ENCODE measurements at regions not wholly inside any gene's neighbourhood (a gene's known extent, or its start where the extent isn't known, plus 50 kb on each side); places are given as distances from the start of the nearest gene placed in this dataset.

DNA sequence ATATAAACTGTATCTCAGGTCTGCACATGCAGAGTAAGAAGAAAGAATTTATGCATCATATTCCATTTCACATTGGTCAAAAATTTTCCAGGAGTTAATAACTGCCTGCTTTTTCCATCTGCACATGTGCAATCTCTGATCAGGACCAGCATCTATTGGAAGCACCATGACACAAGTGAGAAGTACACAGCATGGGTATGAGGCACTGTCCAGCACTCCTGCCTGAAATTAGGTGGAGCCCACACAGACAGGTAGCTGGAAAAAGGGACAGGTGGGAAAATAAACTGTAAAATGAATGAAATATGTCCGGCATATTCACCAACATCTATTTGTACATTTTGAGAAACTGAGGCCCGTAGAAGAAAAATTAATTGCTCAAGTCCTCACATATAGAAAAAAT lies 609.2 kb upstream of the NXPH2 start:
- DNase-seq: no peak

DNA sequence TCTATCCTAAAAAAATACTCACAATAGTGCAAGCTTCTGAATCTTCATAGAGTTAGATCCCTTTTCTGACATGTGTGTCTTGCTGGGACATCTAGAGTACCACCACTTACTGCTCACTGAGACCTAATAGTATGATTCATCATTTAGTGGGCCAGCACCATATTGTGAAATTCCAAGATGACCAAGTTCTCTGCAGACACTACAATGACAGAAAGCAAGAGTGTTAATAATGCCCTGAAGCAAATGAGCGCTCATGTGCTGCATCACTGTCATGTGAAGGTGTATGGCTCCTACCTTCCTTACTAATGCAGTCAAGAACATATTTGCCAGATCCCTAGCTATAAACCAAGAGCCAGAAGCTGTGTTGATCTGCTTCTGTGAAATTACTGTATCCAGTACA lies 606.2 kb upstream of the NXPH2 start:
- no peak for DNase-seq

DNA sequence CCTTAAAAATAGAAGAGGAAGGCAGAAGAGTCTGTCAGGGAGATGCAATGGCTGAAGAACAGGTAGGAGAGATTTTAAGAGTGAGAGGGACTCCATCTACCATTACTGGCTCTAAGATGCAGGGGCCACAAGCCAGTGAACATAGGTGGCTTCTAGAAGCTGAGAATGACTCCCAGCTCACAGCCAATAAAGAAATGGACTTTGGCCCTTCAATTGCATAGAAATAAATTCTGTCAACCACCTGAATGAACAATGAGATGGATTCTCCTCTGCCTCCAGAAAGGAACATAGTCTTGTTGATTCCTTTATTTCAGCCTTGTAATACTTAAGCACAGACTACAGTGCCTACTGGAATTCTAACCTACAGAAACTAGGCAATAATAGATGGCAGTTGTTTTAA lies 603.3 kb upstream of the NXPH2 start:
- no peak for DNase-seq

DNA sequence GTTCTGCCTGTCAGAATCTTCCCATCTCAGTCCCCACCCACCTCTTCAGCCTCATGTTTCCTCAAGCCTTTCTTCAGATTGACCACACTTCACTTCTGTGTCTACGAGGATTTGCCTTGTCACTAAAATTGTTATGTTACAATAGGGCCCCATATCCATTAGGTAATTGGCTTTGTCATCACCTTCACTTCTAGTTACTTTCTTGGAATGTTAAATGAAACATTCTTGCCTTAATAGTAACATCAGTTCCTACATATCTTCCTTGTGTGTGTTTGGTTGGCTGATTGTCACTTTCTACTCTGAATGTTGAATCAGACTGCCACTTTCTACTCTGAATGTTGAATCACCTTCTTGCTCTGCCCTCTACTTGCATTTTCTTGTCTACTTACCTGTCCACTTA lies 599.9 kb upstream of the NXPH2 start:
- DNase-seq: no peak

DNA sequence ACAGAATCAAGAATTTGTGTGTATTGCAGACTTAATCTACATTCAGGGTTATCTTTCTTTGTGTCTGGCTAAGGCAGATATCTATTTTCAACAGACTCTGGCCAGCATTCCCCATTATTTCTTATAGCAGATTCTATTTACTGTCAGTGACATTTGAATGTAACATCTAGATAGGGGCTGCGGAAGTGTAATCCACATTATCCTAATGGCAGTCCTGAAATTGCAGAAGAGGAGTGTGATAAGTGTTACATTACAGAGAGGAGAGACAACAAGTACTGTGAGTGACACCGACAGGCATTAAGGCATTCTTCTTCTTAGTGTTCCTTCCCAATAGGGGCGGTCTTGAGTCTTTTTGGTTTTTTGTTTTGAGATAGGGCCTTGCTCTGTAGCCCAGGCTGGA lies 598.2 kb upstream of the NXPH2 start:
- DNase-seq: no peak

DNA sequence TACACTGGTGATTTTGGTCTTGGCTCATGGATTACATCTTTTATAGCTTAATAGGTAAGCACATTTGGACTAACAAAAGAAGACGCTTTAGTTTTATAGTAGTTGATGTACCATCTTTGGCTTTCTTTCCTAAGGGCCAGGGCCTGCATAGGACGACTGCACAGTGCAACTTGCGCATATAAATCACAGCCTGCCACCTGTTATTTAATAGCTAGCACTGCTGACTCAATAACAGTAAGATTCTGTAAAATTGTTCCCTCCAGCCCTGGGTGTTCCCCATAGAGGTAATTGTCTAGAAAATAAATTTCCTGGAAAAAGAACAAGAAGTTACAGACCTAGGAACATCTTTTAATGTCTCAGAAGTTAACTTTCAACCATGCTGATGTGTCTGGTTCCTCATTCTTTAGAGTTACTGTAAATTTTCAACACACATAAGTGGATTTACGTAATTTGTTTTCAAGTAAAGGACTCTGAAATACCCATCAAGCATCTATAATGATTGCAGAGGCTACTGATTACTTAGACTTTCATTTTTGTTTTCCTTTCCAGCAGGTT lies 594.2 kb upstream of the NXPH2 start:
- no peak for DNase-seq

DNA sequence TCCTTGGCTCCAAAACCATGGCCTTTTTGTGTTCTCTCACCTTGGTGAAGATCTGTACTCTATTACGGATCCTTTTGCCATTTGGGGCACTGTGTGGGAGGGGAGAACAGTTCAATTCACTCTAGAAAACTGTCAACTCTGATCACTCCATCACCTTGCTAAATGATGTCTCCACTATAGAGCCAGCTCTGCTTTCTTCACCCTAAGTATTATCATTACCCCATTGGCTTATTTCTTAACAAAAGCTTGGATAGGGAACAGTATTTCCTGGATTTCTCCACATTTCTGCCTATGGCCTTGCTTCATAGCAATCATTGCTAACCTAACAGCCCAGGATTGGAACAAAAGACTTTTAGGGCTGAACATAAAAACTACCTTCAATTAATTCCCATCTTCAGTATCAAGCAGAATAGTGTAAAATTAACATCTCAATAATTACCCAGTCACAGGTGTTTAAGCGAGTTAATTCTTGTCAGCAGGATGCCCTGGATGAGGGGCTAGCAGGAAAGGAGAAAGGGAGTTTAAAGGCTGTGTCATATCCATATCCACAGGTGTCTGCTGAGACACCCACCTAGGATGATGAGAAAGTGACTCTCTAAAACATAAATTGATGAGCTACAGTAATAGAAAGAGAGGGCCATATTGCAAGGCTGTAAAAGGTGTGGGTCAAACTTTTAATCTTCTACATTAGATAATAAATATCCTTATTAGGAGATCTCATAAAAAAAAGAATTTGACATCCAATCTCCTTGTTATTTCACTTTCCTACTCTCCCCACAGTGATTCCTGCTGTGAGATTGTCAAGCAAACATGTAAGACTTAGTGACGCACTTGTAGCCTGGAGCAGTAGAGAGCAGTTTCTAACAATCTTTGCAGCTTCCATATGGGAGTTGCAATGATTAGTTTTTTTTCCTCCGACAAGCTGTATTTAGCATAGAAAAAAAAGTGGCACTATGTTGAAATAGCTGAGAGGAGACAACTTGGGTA lies 589.5 kb upstream of the NXPH2 start:
- no peak for DNase-seq

DNA sequence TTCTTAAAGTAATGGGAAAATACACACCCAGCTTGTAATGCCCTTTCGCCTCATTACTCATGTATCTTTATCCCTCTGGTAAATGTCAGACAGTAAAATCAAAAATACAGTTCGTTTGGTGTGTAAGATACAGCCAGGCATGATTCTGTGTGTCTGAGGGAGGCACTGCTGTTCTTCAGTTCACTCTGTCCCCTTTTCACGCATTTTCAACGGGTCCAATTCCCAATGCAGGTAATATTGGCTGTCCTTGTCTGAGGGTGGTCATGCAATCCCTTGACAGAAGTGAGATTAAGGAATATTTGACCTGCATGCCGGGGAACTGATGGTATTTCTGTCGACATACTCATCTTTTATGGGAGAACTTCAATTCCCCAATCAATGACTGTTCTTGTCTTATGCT lies 587.2 kb upstream of the NXPH2 start:
- no peak for DNase-seq

DNA sequence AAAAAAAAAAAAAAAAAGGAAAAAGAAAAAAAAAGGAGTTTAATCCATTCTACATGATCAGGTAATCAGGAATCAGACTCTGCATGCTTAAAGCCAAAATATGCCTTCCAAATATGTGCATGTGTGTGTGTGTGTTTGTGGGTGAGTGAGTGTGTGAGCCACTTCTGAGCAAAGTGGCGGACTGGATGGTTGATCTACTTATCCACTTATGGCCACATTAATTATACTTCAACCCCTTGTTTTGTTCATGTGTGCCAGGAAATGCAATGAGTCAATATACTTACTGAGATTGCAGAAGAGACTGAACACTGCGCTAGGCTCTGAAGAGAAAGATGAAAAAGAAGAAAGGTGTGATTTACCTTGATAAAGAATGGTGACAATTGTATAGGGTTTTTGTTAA lies 586.5 kb upstream of the NXPH2 start:
- DNase-seq: no peak

DNA sequence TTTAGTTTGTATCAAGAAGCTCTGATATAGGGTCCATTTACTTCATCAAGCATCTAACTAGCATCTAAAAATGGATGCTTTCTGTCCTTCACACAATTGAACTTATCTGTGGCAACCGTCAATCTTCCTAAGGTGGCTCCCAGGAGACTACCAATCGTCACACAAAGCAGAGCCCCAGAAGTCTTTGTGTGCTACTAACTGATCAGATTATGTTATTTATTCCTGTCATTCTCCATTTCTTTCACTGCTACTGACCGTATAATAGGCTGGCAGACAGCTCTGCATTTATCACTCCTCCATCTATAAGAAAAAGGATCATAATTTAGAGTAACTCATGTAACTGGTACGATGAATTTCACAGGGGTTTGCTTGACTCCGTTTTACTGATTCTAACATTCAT lies 585.0 kb upstream of the NXPH2 start:
- DNase-seq: no peak

DNA sequence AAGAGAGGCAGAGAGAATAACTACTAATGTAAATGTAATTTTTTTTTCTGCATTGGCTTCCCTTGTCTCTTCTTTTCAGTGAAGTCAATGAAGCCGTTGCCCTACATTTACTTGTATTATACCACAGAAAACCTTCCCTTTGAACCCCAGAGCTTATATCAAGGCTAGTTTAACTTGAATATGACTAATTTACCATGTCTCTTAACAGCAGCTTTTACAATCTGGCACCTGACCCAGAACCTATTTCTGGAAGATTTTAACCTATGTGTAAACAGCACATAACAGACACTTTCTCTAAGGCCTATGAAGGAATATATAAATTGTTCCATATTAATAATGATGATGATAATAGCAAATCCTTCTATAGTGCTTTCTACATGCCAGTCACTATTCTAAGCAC lies 580.5 kb upstream of the NXPH2 start:
- no peak for DNase-seq

DNA sequence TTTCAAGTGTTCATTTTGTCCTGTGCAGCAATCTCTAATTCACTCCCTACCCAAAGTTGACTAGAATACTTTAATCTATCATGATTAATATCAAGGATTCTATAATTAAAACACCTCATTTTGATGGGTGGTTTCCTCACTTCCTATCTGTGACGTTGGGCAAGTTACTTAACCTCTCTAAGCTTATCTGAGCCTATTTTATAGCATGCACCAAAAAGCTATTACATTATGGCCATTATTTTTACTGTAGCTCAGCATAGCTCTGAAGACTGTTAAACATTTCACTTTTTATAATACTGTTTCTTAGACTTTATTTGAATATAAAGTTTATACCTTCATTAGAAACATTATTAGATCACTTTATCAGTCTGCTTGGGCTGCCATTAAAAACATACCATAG lies 579.6 kb upstream of the NXPH2 start:
- no peak for DNase-seq

DNA sequence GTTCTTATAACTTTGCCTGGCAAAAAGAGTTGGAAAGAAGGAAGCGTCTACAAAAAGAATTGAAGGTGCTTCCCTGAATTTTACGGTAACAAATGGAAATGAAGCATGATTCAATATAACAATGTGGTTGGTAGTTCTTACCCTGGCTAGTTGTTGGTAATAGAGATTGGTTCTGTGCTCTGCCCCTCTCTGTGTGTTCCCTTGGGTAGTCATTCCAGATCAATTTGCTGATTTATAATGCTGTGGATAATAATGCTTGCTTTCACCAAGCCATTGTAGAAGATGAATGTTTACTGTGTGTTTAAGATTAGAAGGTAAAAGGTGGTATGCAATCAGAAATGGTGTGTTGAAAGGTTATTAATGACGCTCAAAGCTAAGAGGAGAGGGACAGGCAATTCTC lies 577.8 kb upstream of the NXPH2 start:
- no peak for DNase-seq

DNA sequence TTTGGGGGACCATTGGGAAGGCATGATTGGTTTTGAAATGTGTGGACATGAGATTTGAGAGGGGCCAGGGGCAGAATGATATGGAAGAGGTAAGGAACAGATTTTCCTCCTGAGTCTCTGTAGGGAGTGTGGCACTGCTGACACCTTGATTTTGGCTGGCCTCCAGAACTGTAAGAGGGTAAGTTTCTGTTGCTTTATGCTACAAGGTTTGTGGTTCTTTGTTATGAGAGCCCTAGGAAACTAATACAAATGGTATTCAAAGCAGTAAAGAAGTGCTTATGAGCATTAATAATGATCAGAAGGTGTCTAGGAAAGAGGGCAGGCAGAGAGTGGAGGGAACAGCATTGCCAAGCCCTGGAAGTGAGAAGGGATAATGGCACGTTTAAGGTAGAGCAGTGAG lies 574.3 kb upstream of the NXPH2 start:
- DNase-seq: no peak

DNA sequence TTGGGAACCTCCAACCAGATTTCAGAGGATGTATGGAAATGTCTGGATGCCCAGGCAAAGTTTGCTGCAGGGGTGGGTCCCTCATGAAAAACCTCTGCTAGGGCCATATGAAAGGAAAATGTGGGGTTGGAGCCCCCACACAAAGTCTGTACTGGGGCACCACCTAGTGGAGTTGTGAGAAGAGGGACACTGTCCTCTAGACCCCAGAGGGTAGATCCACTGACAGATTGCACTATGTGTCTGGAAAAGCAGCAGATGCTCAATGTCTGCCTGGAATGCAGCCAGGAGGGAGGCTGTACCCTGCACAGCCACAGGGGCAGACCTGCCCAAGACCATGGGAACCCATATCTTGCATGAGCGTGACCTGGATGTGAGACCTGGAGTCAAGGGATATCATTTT lies 573.7 kb upstream of the NXPH2 start:
- no peak for DNase-seq

DNA sequence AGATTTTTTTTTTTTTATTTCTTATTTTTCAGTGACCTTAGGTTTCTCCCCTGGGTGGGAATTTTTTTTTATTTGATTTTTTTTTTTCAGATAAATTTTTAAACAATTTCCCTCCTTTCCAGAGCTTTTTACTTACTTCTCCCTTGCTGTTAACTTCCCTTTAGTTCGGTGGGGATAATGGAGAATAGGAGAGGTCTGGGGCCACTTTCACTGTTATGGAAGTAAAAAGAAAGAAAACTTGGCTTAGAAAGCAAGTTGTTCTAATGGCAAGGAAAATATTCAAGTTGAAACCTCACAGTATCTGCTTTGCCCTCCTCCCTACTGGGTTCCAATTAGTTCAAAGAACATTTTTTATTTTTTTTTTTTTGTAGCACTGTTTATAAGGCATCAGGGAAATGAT lies 537.1 kb upstream of the NXPH2 start:
- no peak for DNase-seq

DNA sequence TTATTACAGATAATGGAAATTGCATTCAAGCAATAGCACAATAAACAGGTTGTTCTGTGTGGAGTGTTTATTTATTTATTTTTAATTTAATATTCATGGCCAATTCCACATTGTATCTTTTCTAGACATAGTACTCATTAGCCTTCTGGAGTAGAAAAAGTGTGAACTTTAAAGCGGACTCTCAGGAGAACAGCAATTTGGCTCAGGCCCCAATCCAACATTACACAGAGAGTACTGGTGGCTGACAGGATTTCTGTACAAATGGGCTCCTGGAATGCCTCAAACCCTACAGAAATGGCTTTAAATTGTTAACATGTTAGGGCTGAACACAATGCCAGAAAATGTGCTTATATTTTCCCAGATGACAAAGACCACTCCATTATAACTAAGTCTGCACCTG lies 533.9 kb upstream of the NXPH2 start:
- DNase-seq: no peak

DNA sequence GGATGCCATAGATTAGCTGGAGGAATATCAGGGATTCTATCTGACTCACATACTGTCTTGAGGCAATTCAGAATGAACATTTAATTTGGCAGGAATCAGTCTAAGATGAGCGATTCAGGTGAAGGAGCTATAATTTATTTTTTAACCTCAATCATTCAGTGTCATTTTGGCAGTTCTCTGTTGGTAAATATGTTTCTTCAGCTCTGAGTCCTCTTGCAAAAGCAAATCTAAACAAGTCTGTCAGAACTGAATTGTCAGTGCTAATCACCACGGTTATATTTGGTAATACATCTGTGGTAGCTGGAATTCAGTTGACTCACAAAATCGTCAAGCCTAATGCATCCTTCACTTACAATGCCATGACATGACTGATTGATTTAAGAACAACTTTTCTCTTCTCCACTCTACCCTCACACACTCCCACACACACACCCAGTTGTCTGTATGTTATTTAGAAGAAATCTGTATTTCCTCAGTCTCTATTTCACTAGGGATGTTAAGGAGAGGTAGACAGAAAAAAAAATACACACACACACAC lies 516.6 kb upstream of the NXPH2 start:
- DNase-seq: no peak

DNA sequence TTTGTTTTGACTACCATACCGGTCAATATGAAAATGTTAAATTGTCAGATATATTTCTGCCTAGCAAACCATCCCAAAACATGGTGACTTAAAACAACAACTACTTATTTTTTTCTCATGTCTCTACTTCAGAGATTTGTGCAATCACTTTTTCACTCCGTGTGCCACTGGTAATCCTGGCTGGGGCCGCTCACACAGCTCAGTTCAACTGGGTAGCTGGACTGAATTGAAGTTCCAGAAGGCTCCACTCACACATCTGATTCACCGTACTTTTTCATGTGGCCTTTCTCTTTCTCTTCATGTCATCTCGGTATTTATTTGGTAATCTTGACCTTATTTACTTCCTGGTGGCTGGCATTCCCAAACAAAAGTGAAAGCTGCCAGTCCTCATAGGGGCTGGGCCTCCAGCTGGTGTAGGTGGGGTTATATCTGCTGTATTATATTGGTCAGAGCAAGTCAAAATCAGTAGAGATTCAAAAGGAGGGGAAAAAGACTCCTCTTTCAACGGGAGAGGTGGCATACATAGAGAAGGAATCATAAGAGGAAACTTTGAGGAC lies 513.9 kb upstream of the NXPH2 start:
- no peak for DNase-seq

DNA sequence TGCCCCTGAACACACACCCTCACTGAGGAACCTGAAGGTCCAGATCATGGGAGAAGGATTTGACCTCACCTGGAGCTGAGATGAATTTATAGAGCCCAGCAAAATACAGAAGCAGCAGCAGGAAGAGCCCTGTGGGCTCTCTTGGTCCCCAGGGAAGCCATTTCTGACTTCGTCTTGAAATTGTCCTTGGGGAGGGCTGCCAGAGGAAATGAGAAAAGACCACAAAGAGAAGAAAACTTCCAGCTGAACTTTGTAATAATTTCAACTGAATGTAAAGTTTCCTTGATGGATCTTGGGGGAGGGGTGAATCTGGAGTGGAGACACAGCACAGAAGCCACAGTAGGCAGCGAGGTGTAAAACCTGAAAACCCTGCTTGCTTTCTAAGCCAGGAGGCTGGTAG lies 500.9 kb upstream of the NXPH2 start:
- DNase-seq: no peak

DNA sequence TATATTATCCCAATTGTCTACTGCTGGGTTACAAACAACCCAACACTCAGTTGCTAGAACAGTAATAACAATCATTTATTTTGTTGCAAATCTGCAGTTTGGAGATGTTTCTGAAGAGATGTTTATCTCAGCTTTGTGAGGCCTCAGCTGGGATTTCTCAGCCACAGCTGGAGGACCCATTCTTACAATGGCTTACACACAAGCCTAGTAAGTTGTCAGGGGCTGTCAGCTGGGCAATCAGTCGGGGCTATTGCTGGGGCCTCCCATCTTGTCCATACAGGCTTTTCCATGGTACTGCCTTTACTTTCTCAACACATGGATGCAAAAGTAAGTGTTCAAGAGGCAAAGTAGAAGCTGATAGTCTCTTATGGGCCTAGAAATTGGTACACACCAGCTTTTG lies 491.7 kb upstream of the NXPH2 start:
- no peak for DNase-seq

DNA sequence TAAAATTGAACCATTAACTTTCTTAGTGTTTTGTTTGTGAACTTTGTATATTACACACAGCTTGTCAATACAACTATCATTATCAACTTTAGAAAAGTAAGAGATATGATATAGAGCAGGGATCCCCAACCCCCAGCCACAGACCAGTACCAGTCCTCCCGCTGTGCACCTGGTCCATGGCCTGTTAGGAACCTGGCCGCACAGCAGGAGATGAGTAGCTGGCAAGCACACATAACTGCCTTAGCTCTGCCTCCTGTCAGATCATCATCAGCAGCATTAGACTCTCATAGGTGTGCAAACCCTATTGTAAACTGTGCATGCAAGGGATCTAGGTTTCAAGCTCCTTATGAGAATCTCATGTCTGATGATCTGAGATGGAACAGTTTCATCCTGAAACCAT lies 491.0 kb upstream of the NXPH2 start:
- no peak for DNase-seq

DNA sequence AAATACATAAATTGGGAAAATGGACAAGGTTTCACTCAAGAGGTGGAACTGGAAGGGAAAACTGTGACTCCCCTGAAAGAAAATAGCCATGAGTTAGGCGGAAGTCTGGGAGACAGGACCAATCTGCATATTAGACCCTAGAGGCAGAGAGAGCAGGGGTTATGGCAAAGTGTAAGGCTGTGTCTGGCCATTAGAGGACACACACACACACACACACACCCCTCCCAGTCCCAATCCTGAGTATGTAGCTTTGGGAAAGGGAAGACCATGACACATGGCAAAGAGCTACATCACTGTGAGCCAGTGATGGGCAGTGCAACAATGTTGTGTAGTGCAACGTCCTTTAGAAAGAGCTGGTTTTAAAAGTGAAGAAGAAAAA lies 479.9 kb upstream of the NXPH2 start:
- no peak for DNase-seq

DNA sequence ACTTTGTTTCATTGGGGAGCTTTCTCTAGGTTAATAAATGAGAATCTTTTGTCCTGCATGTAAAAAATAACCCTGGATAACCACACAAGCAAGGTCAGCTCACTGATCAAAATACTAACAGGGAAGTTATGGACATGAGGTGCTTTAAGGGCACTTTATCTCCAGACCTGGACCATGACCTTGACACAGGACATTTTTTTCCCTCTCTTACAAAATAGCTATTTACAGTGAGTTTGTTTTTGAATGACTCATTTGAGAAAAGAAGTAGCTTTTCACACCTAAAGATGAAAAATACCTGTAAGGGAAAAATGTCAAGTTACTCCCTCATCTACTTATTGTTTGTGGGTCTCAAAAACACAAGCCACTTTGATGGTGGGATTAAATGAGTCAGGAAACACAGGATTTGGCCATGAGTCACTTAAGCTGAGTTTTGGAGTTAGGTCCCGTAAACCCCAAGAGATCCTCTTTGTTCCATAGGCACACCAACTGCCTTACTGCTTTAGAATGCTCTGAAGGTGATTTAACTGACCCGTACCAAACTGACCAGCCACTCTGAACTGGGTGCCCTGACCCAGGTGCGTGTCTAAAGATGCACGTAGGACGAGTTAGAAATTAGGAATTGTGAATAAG lies 479.3 kb upstream of the NXPH2 start:
- DNase-seq: no peak
